Central memory CD8-positive, alpha-beta T cell (primary cell): ENCODE measurements at regions not wholly inside any gene's neighbourhood (a gene's known extent, or its start where the extent isn't known, plus 50 kb on each side); places are given as distances from the start of the nearest gene placed in this dataset.
A peak's percentile ranks its signal among the peaks of the same experiment; 100 is the strongest.

Experiments
- ATAC-seq: fragments of 150-1000 bp; cut with Tn5 transposase; replicated peaks from 2 replicates; pipeline ENCODE4 v1.10.0; 2022; ENCODE audit warnings: mild to moderate bottlenecking, moderate FRiP score, moderate number of reproducible peaks; ENCODE audit not compliant: poor library complexity, severe bottlenecking; ENCODE audit errors: extremely low read depth
- DNase-seq, 2 donors: peaks; one replicate each; pipeline ENCODE4 v3.0.0; 2021; ENCODE audit warnings: low spot score in 2 of 2
- H3K27ac Mint-ChIP-seq: one replicate; pipeline ENCODE4 v1.8.0; 2022; ENCODE audit warnings: low read depth, mild to moderate bottlenecking, moderate library complexity, mixed read lengths
- H3K27me3 Mint-ChIP-seq: one replicate; pipeline ENCODE4 v1.8.0; 2022; ENCODE audit warnings: mixed read lengths
- H3K36me3 Mint-ChIP-seq: one replicate; pipeline ENCODE4 v1.8.0; 2022; ENCODE audit warnings: mild to moderate bottlenecking, moderate library complexity, mixed read lengths; ENCODE audit not compliant: insufficient read depth
- H3K4me1 Mint-ChIP-seq: one replicate; pipeline ENCODE4 v1.8.0; 2022; ENCODE audit warnings: mixed read lengths
- H3K4me3 Mint-ChIP-seq: one replicate; pipeline ENCODE4 v1.8.0; 2022; ENCODE audit warnings: mild to moderate bottlenecking, moderate library complexity, mixed read lengths
- H3K9me3 Mint-ChIP-seq: one replicate; pipeline ENCODE4 v1.8.0; 2022; ENCODE audit warnings: mixed read lengths

DNA sequence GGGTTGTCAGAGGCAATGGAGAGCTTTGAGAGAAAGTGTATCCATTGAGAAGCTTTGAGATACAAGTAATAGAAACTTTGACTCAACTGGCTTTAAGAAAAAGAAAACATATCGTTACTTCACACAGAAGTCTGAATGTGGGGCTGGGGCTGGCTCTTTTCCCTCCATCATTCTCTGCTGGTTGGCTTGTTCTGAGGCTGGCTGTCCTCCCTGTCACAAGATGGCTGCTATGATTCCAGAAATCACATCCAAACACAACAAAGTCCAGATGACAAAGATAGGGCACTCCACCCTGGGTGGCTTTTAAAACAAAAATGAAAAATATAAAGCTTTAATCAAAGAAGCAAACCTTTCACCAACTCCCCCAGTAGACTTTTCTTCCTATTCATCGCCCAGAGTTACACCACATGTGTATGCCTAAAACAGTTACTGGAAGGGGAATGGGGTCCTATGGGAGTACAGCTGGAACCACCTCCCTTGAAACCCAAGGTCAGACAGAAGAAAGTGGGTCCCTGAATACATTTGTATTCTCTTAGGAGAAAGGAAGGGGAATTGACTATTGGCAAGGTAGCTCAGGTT lies 284.3 kb downstream of the GAS1 start:
- H3K27me3 Mint-ChIP-seq, result peaks cover 32% of the 10 kb centered on the region

GRCh38 chr9:86660146-86660943 lies 287.0 kb downstream of the GAS1 start:
- Mint-ChIP-seq H3K9me3 (no peaks in the 10 kb centered on the region), H3K4me1 (peaks cover 12% of the 10 kb centered on the region), H3K4me3 (peak overlapping the region; percentile 21), H3K36me3 (peaks cover 3% of the 10 kb centered on the region), H3K27ac (no peak overlapping the region), H3K27me3 (peaks cover 42% of the 10 kb centered on the region)
- no peak for DNase-seq
- ATAC-seq, result no peak

More for the DNA sequence above, 284.3 kb downstream of the GAS1 start:
- no peak for DNase-seq
- Mint-ChIP-seq H3K27ac (no peak overlapping the region), H3K4me3 (no peak overlapping the region), H3K4me1 (peaks cover 18% of the 10 kb centered on the region), H3K36me3 (peaks cover 3% of the 10 kb centered on the region), H3K9me3 (no peaks in the 10 kb centered on the region)
- ATAC-seq, result no peak

GRCh38 chr9:86659413-86660046 lies 287.8 kb downstream of the GAS1 start:
- Mint-ChIP-seq H3K27me3 (peaks cover 47% of the 10 kb centered on the region), H3K4me1 (peaks cover 12% of the 10 kb centered on the region), H3K4me3 (peak overlapping the region; percentile 21), H3K27ac (no peak overlapping the region), H3K9me3 (no peaks in the 10 kb centered on the region), H3K36me3 (peaks cover 3% of the 10 kb centered on the region)
- ATAC-seq (no peak), DNase-seq (no peak)

- Mint-ChIP-seq H3K4me1 (peaks cover 6% of the 10 kb centered on the region), H3K36me3 (peaks cover 2% of the 10 kb centered on the region), H3K27ac (no peak overlapping the region), H3K9me3 (no peaks in the 10 kb centered on the region), H3K27me3 (peaks cover 64% of the 10 kb centered on the region), H3K4me3 (no peak overlapping the region)
- ATAC-seq (no peak), DNase-seq (no peak)
These were observed 292.2 kb downstream of the GAS1 start for GRCh38 chr9:86655147-86655546.

GRCh38 chr9:86653466-86653865 lies 293.8 kb downstream of the GAS1 start:
- Mint-ChIP-seq H3K4me1 (no peaks in the 10 kb centered on the region), H3K4me3 (no peak overlapping the region), H3K9me3 (no peaks in the 10 kb centered on the region), H3K27me3 (peaks cover 64% of the 10 kb centered on the region), H3K36me3 (no peaks in the 10 kb centered on the region), H3K27ac (no peak overlapping the region)
- DNase-seq (no peak), ATAC-seq (no peak)

GRCh38 chr9:86652736-86653135 lies 294.6 kb downstream of the GAS1 start:
- Mint-ChIP-seq H3K9me3 (no peaks in the 10 kb centered on the region), H3K4me3 (no peak overlapping the region), H3K4me1 (no peaks in the 10 kb centered on the region), H3K27ac (no peak overlapping the region), H3K27me3 (peaks cover 62% of the 10 kb centered on the region), H3K36me3 (no peaks in the 10 kb centered on the region)
- DNase-seq, result no peak
- no peak for ATAC-seq

DNA sequence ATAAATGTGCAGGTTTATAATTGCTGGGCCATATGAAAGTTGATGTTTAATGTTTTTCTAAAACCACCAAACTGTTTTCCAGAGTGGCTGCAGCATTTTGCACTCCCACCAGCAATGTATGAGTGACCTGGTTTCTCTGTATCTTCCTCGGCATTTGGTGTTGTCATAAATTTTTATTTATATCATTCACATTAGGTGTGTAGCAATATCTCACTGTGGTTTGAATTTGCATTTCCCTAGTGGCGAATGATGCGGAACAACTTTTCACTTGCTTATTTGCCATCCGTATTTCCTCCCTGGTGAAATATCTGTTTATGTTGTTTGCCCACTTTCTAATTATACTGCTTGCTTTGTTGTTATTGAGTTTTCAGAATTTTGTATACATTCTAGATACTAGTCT lies 295.7 kb upstream of the TUT7 start:
- H3K4me1 Mint-ChIP-seq, result no peaks in the 10 kb centered on the region
- no peak overlapping the region for H3K27ac Mint-ChIP-seq
- peaks cover 34% of the 10 kb centered on the region for H3K27me3 Mint-ChIP-seq
- no peaks in the 10 kb centered on the region for H3K36me3 Mint-ChIP-seq
- ATAC-seq (no peak), DNase-seq (no peak)
- no peak overlapping the region for H3K4me3 Mint-ChIP-seq
- no peaks in the 10 kb centered on the region for H3K9me3 Mint-ChIP-seq

- ATAC-seq (no peak), DNase-seq (no peak)
- Mint-ChIP-seq H3K27me3 (peaks cover 29% of the 10 kb centered on the region), H3K27ac (no peak overlapping the region), H3K36me3 (no peaks in the 10 kb centered on the region), H3K4me3 (no peak overlapping the region), H3K4me1 (no peaks in the 10 kb centered on the region), H3K9me3 (no peaks in the 10 kb centered on the region)
These were observed 294.6 kb upstream of the TUT7 start for GRCh38 chr9:86648828-86649170.

- Mint-ChIP-seq H3K36me3 (no peaks in the 10 kb centered on the region), H3K27ac (no peak overlapping the region), H3K9me3 (no peaks in the 10 kb centered on the region), H3K4me3 (no peak overlapping the region), H3K4me1 (no peaks in the 10 kb centered on the region), H3K27me3 (peaks cover 25% of the 10 kb centered on the region)
- DNase-seq (no peak), ATAC-seq (no peak)
These were observed 294.1 kb upstream of the TUT7 start for GRCh38 chr9:86648156-86648827.

GRCh38 chr9:86645303-86645702 lies 291.1 kb upstream of the TUT7 start:
- ATAC-seq, result no peak
- Mint-ChIP-seq H3K27me3 (no peaks in the 10 kb centered on the region), H3K4me3 (no peak overlapping the region), H3K27ac (no peak overlapping the region), H3K9me3 (no peaks in the 10 kb centered on the region), H3K4me1 (no peaks in the 10 kb centered on the region), H3K36me3 (no peaks in the 10 kb centered on the region)
- no peak for DNase-seq

- no peak for ATAC-seq
- H3K4me1 Mint-ChIP-seq, result no peaks in the 10 kb centered on the region
These were observed 290.4 kb upstream of the TUT7 start for GRCh38 chr9:86644675-86645034.

GRCh38 chr9:86643946-86644674 lies 289.9 kb upstream of the TUT7 start:
- H3K4me3 Mint-ChIP-seq, result no peak overlapping the region
- no peaks in the 10 kb centered on the region for H3K27me3 Mint-ChIP-seq
- no peaks in the 10 kb centered on the region for H3K4me1 Mint-ChIP-seq
- no peak overlapping the region for H3K27ac Mint-ChIP-seq
- ATAC-seq (no peak), DNase-seq (no peak)
- H3K9me3 Mint-ChIP-seq, result no peaks in the 10 kb centered on the region
- no peaks in the 10 kb centered on the region for H3K36me3 Mint-ChIP-seq

More at GRCh38 chr9:86644675-86645034, 290.4 kb upstream of the TUT7 start:
- H3K4me3 Mint-ChIP-seq, result no peak overlapping the region
- no peaks in the 10 kb centered on the region for H3K9me3 Mint-ChIP-seq
- no peak for DNase-seq
- no peaks in the 10 kb centered on the region for H3K36me3 Mint-ChIP-seq
- no peak overlapping the region for H3K27ac Mint-ChIP-seq
- no peaks in the 10 kb centered on the region for H3K27me3 Mint-ChIP-seq
